CD4-positive, alpha-beta T cell treated with Interleukin-1 beta for 1 hour (primary cell): ENCODE measurements at regions not wholly inside any gene's neighbourhood (a gene's known extent, or its start where the extent isn't known, plus 50 kb on each side); places are given as distances from the start of the nearest gene placed in this dataset.
"Not testable (repeated sequence)": the region's sequence is repeated elsewhere in the genome, so short reads cannot be mapped to it uniquely, and the experiment has no call there.

ENCODE experiments used
- DNase-seq, 2 donors: peaks; one replicate each; pipeline ENCODE4 v3.0.0-alpha.2; 2020 to 2022

DNA sequence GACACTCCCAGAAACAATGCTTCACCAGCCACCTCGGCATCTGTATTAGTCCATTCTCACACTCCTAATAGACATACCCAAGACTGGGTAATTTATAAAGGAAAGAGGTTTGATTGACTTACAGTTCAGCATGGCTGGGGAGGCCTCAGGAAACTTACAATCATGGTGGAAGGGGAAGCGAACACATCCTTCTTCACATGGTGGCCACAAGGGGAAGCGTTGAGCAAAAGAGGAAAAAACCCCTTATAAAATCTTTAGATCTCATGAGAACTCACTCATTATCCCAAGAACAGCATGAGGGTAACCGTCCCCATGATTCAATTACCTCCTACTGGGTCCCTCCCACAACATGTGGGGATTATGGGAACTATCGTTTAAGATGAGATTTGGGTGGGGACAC, 140.9 kb downstream of the LIG4 start:
- DNase-seq = not testable (repeated sequence)

DNA sequence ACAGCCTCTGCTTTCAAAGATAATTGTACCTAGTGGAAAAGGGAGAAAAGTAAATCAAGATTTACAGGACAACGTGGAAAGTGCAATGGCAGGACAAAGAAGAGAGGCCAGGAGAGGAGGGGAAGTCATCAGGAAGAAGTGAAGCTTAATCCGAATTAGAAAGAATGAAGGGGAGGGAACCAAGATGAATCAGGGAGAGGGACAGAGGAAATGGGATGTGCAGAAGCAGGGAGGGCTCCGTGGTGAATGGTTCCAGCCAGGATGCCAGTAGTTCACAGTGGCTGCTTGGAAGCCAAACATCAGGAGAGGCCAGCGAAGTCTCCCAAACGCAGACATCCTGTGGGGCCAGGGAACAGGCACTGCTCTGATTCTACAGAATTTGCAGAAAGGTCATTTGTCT, 144.4 kb downstream of the LIG4 start:
- no peak for DNase-seq

DNA sequence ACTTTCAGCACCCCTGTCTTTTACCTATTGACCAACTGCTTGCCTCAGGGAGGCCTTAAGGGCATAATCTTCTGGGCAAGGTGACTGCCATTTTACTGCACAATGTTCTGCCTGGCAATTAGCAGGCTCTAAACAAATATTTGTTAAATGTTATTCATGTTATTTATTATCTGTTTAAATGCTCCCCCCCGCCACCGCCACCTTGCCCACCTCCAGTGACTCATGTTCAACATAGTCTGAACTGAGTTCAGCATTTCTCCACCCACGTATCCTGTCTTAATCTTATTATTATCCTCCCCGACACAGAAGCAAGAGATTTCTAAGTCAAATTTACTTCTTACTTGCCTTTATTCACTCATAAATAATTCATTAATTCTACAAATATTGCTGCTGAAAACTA, 144.8 kb downstream of the LIG4 start:
- DNase-seq = no peak

DNA sequence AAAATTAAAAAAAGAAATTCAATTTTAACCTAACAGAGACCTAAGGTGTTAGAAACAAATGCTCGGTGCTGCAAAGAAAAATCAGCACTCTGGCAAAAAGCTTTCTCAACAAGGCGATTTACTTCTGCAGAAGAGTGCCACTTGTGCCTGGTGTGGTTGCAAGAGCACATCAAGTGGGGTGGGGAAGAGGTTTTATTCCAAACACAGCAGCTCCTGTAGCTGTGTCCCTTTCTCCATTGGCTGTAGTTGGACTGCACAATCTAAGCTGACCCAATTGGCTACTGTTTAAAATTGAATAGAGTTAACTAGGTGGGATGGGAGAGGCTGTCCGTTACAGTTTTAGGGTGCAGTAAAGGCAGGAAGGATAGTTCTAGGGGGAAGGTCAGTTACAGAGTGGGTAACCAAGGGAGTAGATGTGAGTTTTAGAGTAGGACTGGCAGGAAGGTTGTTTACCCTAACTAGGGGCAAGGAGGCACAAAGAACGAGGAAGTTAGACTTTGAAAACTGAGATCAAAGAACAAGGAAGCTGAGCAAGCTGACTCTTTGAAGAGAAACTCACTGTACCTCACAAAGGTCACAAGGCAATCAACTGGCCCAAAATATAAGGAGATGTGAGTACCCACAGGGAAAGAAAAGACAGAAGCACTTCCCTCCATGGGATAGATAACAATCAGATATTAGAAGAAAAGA, 145.7 kb downstream of the LIG4 start:
- DNase-seq = no peak

DNA sequence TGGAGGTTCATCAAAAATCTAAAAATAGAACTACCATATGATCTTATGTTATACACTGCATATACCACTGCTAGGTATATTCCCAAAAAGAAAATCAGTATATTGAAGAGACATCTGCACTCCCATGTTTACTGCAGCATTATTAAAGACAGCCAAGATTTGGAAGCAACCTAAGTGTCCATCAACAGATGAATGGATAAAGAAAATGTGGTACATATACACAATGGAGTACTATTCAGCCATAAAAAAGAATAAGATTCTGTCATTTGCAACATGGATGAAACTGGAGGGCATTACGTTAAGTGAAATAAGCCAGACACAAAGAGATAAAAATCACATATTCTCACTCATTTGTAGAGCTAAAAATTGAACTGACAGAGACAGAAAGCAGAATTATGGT, 151.0 kb downstream of the LIG4 start:
- not testable (repeated sequence) for DNase-seq

DNA sequence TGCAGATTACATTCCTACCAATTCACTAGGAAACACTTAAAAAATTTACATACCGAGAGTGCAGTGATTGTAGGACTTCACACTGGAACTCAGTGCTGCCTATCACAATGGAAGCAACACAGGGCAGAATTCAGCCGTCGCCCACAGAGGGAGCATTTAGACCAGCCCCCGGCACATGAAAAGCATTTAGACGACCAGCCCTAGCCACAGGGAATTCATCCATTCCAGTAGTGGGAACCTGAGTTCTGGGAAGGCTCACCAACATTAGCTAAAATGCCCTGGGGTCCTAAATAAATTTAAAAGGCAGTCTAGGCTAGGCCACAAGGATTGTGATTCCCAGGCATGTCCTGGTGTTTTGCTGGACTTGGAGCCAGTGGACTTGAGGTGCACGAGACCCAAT, 155.2 kb downstream of the LIG4 start:
- no peak for DNase-seq

DNA sequence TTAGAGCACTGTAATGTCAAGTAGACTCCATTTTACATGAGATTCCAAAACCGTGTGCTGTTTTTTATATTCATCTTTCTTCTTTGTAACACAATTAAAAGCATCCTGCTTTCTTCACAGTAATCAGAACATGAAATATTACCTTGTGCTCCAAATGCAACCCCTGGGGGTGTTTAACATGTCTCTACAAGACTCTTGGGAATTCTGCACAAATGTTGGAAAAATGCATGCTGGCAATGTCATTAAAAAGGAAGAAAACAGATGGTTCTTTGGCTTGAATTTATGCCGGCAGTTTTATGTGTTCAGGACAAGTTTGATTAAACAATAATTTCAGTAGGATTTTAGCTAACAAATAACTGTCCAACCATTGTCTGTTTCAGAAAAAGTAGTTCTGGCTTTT, 159.1 kb downstream of the LIG4 start:
- DNase-seq = no peak

DNA sequence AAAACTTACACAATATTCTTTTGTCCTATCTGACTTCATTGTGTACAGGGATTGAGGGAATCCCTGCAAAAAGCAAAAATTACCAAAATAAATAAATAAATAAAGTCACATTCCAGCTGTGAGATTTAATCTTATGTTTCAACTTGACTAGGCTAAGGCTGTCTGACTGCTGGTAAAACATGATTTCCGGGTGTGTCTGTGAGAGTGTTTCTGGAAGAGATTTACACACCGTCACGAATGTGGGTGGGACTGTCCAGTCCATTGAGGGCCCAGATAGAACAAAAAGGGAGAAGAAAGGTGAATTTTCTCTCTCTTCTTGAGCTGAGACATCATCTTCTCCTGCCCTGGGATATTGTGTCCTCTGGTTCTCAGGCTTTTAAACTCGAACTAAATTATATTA, 166.1 kb downstream of the LIG4 start:
- no peak for DNase-seq

DNA sequence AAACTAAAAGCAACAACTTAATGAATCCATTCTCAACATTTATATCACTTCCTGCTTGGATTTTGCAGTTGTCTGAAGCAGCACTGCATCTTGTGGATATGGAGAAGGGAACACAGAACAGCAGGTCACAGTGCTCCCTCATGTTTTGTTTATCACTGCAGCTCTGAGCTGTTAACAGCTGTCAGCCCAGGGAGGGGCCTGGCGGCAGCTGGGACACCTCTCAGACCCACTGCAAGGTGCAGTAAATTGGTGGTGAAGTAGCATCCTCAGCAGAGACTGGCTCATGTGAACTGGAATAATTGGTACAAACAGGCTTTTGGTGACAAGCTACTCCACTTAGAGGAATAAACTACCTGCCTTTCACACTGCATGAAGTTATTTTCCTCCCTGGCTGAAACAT, 170.4 kb downstream of the LIG4 start:
- no peak for DNase-seq

DNA sequence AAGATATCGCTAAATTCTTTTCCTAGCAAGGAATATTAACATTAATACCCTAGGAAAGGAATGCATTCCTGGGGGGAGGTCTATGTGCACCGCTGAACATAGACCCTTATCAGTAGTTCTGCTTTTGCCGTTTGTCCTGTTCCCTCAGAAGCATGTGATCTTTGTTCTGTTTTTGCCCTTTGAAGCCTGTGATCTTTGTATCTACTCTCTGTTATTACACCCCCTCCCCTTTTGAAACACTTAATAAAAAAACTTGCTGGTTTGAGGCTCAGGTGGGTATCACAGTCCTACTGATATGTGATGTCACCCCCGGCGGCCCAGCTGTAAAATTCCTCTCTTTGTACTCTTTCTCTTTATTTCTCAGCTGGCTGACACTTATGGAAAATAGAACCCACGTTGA, 172.5 kb downstream of the LIG4 start:
- DNase-seq = not testable (repeated sequence)

DNA sequence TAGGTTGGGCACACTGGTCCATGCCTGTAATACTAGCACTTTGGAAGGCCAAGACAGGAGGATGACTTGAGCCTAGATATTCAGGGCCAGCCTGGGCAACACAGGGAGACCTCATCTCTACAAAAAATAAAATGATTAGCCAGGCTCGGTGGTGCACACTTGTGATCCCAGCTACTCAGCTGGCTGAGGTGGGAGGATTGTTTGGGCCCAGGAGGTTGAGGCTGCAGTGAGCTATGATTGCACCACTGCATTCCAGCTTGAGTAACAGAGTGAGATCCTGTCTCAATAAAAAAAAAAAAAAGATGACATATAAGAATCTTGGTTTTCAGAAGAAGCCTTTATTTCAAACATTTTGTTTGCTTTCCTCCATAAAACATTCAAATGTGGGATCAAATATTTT, 178.0 kb downstream of the LIG4 start:
- DNase-seq = no peak

DNA sequence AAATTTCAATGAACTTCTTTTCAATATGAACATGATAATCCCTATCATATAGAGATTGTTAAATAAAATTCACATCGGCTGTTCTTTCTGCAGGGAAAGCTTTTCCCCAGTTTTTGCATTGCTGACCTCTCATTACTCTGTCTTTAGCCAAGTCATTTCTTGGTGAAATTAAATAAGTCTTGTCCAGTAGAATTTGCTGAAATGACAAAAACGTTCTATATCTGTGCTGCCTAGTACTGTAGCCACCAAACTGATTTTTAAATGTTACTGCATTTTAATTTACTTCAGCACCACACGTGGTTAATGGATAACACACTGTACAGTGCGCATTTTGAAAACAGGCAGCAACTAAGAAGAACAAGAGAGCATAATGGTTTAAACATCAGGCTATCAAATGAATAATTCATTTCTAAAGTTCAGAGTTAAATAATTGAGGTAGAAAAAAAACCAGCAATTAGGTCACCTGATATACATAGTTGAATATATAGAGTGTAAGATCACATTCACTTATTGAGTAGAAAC, 178.9 kb downstream of the LIG4 start:
- no peak for DNase-seq

DNA sequence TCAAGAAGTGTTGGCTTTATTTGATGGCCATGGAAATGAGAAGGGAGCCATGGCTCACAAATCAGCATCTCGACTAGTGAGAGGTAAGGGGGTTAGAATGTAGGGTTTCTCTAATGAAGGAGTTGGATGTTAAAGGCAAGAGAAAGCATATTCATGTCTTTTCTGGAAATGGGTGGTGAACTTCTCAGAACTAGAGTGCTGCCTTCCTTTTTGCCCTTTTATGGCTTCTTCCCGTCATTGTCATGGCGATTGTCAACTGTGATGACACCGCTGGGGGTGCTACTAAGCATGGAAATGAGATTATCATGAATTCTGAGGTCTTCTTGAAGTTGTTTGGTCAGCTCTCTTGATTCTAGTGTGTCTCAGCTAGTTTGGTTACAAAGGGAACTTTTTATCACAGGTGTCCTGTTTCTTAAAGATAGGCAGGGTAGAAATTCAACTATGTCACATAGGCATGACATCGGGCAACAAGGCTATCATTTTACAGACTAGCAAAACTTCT, 180.4 kb downstream of the LIG4 start:
- DNase-seq = no peak

DNA sequence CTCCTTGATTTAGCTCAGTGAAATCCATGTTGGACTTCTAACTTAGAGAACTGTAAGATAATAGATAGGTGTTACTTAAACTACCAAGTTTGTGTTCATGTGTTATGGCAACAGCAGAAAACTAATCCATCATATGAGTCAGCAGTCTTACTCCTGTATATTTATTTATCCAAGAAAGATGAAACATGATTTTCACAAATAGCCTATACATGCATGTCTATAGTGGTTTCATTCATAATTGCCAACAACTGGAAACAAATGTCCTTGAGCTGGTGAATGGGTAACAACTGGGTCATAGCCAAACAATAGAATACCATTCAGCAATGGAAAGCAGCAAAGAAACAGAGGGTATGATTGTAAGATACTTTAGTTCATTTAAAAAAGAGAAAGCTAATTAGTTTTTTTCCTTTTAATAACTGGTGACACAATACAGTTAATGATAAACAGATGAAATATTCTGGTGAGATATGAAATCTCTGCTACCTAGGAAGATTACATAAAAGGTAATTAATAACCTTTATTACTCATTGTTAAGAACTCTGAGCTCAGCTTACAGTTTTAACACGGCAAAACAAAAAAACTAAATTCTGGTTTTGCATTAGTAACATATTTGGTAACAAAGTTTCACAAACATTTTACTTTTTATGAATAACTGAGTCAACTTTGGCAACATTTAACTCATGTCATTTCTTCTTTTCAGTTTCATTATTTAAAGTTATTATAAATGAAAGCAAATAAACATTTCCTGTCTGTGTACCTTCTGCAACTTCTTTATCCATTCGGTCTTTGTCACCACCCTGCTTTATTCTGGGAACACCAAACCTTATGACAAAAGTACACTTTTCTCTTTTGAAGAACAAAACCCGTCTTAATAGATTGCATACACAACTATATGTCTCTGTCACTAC, 181.3 kb downstream of the LIG4 start:
- no peak for DNase-seq

DNA sequence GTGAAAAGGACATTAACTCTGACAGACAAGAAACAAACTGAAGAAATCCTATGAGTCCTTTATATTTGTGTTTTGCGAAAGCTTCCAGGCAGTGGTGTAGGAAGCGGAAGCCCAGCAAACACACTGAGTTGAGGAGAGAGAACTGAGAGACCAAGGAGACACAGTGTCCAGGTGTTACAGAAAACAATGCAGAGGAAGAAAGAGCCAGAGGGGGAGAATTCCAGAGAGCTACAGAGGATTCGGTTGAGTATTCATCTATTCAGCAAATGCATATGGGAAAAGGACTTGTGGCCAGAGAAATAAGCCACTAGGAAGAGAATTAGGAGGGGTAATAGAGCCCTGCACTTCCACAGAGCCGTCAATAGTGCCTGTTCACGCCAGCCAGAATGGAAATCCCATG, 183.5 kb downstream of the LIG4 start:
- DNase-seq = no peak

DNA sequence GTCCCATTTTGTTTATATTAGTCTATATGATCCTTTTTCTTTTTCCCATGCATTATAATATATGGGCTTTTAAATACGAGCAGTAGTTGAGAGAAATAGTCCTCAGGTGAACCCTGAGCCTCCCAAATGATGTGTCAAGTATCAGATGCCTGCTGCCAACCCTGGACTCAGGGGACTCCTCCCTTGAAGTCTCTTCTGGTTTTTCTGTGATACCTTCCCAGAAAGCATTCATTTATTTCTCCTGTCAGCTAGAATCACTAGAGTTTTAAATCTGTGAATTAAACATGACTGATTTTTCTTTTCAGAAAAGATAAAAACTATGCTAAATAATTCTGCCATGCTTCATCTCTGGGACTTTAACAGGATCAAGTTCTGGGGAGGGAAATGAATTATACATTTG, 184.6 kb downstream of the LIG4 start:
- DNase-seq = no peak

DNA sequence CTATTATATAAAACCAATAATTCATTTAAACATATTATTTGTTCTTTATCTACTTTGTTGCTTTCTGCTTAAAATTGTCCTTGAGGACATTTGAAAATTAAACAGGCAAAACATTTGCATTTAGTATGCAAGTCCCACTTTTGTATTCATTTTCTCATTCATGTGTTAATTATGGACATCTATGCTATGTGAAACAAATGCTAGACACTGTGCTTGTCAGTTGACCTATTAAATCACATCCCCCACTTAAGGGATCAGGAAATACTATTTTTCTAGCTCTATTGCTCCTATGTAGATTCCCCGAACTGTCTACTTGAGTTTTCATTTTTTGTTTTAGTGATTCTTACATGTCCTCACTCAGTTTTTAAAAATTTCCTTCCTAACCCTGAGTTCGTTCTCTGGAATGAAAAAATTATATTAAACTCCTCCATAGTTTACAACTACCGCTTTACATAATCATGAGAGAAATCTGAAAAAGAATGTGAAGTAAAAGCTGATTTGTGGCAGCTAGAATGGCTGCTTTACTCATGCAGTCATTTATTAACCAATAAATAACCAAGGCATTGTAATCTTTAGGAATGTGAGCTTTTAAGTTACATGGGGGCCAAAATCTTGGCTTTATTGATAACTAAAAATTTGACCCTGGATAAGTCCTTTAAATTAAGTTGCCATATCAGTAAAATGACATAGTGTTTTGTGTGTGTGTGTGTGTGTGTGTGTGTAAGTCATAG, 188.5 kb downstream of the LIG4 start:
- no peak for DNase-seq

DNA sequence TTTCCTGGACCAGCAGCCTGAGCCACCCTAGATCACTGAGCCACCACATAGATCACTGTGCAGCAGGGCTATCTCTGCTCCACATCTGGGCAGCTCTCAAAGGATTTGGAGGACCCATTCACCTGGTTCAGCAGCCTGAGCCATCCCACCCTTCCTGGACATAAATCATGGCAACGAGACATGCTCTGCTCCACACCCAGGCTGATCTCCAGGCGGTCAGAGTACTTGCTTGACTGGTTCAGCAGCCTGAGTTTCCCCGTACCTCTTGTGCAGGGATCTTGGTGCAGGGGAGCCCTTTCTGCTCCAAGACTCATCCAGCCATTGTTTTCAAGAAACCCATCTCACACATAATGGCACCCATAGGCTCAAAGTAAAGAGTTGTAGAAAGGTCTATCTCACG, 195.3 kb downstream of the LIG4 start:
- DNase-seq = no peak

DNA sequence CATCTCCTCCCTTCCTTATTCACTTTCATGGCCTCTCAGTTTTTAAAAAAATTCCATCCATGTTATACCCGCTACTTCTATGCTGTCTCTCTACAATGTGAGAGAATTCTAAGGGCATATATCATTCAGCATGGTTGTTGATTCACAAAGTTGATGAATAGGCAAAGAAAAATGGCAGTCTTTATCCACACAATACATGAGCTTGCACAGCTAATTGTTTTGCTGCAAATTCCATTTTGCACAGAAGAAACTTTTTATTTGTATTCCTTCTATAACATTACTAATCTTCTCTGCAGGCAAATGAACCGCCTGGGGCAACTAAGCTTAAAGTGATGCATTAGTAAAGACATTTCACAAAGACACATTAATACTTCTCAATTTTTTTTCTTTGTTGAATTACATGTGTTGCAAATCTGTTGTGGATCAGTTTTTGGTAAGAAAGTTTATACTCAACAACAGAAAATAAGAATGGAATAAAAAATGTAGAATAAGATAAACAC, 196.9 kb downstream of the LIG4 start:
- DNase-seq = no peak

DNA sequence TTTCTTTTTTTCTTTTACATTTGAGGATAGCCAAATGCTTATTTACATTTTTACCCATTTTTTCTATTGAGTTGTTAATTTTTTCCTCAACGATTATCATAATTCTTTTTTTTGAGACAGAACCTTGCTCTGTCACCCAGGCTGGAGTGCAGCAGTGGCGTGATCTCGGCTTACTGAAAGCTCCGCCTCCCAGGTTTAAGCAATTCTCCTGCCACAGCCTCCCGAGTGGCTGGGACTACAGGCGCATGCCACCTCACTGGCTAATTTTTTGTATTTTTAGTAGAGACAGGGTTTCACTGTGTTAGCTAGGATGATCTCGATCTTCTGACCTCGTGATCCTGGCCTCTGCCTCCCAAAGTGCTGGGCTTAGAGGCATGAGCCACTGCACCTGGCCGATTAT, 208.7 kb downstream of the LIG4 start:
- DNase-seq = no peak

DNA sequence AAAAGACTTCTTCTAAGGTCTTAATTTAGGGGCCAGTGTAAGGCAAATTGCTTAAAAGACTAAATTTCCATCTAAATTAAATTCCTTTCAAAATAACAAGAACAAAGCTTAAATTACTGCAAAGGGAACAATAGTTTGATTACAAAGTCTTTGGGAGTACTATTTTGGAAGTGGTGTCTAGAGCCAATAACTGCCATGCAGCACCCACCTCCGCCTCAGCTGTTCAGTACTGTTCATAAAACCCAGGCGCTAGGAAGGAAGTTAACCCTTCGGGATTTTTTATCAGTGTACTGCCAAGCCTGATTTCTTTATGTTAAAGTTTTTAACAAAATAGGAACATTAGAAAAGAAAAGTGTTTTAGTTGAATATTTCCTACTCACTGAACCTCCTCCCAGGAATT, 210.1 kb downstream of the LIG4 start:
- no peak for DNase-seq

DNA sequence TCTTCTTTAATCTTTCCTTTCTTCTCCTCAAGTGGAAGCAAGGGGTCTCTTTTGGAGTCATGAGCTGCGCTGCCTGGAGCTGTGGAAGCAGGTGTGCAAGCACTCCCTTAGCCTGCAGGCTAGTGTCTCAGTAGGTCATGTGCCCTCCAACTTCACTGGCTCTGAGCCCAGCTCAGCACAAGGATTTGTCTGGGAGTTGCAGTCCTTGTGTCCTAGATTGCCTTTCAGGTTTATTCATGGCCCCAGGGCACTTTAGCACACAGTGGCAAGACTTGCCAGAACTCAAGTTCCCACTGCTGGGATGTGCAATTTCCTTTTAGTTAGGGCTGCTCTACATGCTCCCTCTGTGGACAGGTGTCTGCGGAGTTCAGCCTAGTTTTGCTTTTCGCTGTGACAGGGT, 211.7 kb downstream of the LIG4 start:
- DNase-seq = no peak

DNA sequence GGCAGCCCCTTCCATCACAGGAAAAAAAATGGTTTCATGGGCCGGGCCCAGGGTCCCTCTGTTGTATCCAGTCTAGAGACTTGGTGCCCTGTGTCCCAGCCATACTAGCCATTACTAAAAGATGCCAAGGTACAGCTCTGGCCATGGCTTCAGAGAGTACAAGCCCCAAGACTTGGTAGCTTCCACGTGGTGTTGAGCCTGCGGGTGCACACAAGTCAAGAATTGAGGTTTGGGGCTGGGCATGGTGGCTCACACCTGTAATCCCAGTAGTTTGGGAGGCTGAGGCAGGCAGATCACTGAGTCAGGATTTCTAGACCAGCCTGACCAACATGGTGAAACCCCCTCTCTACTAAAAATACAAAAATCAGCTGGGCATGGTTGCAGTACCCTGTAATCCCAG, 214.3 kb downstream of the LIG4 start:
- DNase-seq = no peak
